Epithelial cell of esophagus (primary cell): ENCODE measurements at regions not wholly inside any gene's neighbourhood (a gene's known extent, or its start where the extent isn't known, plus 50 kb on each side); places are given as distances from the start of the nearest gene placed in this dataset.

Experiments
- DNase-seq: peaks from one replicate; pipeline ENCODE4 v3.0.0; 2010; ENCODE audit warnings: low read depth
- H3K4me3 ChIP-seq: 2 replicates; pipeline ENCODE4 v1.5.1; 2011; ENCODE audit warnings: mild to moderate bottlenecking, low read length, control low read depth
- CTCF ChIP-seq: IDR thresholded peaks from 2 replicates; pipeline ENCODE4 v1.5.1; 2011; ENCODE audit warnings: low read depth, mild to moderate bottlenecking, low read length, control low read depth, inconsistent platforms; ENCODE audit not compliant: insufficient read depth; ENCODE audit errors: missing control alignments

GRCh38 chr21:43306391-43306790 lies 120.5 kb downstream of the SIK1 start:
- no peak for TF ChIP-seq CTCF
- no peak for DNase-seq
- no peak overlapping the region for H3K4me3 ChIP-seq

GRCh38 chr21:43305811-43306311 lies 121.1 kb downstream of the SIK1 start:
- no peak for TF ChIP-seq CTCF
- no peak overlapping the region for H3K4me3 ChIP-seq
- DNase-seq: no peak

- no peak for DNase-seq
- TF ChIP-seq CTCF: no peak
- H3K4me3 ChIP-seq: no peak overlapping the region
These were observed 121.6 kb downstream of the SIK1 start for GRCh38 chr21:43305336-43305665.

- no peak for TF ChIP-seq CTCF
- DNase-seq: no peak
- no peak overlapping the region for H3K4me3 ChIP-seq
These were observed 122.2 kb downstream of the SIK1 start for GRCh38 chr21:43304621-43305335.

GRCh38 chr21:43304206-43304605 lies 122.7 kb downstream of the SIK1 start:
- H3K4me3 ChIP-seq: no peak overlapping the region
- DNase-seq: no peak

GRCh38 chr21:43303275-43304178 lies 123.4 kb downstream of the SIK1 start:
- DNase-seq: no peak
- no peak overlapping the region for H3K4me3 ChIP-seq
- TF ChIP-seq CTCF: no peak

More at GRCh38 chr21:43304206-43304605, 122.7 kb downstream of the SIK1 start:
- TF ChIP-seq CTCF: no peak
